IMR-90 (cell line): ENCODE measurements at regions not wholly inside any gene's neighbourhood (a gene's known extent, or its start where the extent isn't known, plus 50 kb on each side); places are given as distances from the start of the nearest gene placed in this dataset.

Experiments
- CEBPB ChIP-seq: IDR thresholded peaks from 2 replicates; pipeline ENCODE4 v1.6.1; 2012; ENCODE audit warnings: low read depth, low read length, improper control_type of control experiment
- FOS ChIP-seq: fragments of 150-350 bp; IDR thresholded peaks from 2 replicates; pipeline ENCODE4 v1.6.1; 2016; ENCODE audit warnings: low read depth, low read length
- MXI1 ChIP-seq: IDR thresholded peaks from 2 replicates; pipeline ENCODE4 v1.6.1; 2012; ENCODE audit warnings: low read depth, mild to moderate bottlenecking, low read length, moderate library complexity, borderline replicate concordance
- NFE2L2 ChIP-seq: fragments of 150-350 bp; IDR thresholded peaks from 2 replicates; pipeline ENCODE4 v1.6.1; 2016; ENCODE audit warnings: low read depth, mild to moderate bottlenecking, low read length
- POLR2A ChIP-seq: IDR thresholded peaks from 2 replicates; pipeline ENCODE4 v1.6.1; 2012; ENCODE audit warnings: mild to moderate bottlenecking, low read depth, low read length
- RAD21 ChIP-seq: IDR thresholded peaks from 2 replicates; pipeline ENCODE4 v1.6.1; 2012; ENCODE audit warnings: low read length, improper control_type of control experiment
- SMC3 ChIP-seq: fragments of 150-350 bp; IDR thresholded peaks from 2 replicates; pipeline ENCODE4 v1.6.1; 2016; ENCODE audit warnings: low read depth, mild to moderate bottlenecking, antibody characterized with exemption, low read length, moderate library complexity
- TF ChIP-seq, protein P1 (sequence below): conservative IDR thresholded peaks from 2 replicates; pipeline ENCODE4 v1.5.1; 2012; ENCODE audit warnings: mild to moderate bottlenecking, low read depth, low read length, improper control_type of control experiment
- TF ChIP-seq, protein P2 (sequence below): fragments of 150-350 bp; IDR thresholded peaks from 2 replicates; pipeline ENCODE4 v1.6.1; 2017; ENCODE audit warnings: mild to moderate bottlenecking, antibody characterized with exemption, low read length, low read depth

DNA sequence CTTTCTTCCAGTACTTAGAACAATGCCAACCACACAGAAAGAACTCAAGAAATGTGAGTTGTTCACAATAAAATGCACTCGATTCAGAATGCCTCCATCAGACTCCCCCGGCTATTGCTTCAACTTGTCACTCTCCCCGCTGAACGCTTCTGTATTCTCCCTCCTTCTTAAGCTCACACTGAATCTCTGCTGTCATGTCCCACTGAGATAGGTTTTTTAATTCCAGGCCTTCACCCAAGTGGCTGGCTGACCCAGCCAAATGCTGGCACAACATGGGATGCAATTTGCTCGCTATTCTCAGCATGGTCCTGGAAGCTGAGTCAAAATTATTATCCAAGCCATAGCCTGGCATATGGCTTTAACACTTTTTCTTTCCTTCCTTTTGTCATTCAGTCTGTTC lies 76.8 kb upstream of the SERP2 start:
- TF ChIP-seq, protein P1, sequence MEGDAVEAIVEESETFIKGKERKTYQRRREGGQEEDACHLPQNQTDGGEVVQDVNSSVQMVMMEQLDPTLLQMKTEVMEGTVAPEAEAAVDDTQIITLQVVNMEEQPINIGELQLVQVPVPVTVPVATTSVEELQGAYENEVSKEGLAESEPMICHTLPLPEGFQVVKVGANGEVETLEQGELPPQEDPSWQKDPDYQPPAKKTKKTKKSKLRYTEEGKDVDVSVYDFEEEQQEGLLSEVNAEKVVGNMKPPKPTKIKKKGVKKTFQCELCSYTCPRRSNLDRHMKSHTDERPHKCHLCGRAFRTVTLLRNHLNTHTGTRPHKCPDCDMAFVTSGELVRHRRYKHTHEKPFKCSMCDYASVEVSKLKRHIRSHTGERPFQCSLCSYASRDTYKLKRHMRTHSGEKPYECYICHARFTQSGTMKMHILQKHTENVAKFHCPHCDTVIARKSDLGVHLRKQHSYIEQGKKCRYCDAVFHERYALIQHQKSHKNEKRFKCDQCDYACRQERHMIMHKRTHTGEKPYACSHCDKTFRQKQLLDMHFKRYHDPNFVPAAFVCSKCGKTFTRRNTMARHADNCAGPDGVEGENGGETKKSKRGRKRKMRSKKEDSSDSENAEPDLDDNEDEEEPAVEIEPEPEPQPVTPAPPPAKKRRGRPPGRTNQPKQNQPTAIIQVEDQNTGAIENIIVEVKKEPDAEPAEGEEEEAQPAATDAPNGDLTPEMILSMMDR = no peak
- no peak for TF ChIP-seq POLR2A
- TF ChIP-seq, protein P2, sequence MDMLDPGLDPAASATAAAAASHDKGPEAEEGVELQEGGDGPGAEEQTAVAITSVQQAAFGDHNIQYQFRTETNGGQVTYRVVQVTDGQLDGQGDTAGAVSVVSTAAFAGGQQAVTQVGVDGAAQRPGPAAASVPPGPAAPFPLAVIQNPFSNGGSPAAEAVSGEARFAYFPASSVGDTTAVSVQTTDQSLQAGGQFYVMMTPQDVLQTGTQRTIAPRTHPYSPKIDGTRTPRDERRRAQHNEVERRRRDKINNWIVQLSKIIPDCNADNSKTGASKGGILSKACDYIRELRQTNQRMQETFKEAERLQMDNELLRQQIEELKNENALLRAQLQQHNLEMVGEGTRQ = no peak
- no peak for TF ChIP-seq NFE2L2
- no peak for TF ChIP-seq RAD21
- TF ChIP-seq CEBPB = no peak
- no peak for TF ChIP-seq SMC3
- no peak for TF ChIP-seq FOS
- no peak for TF ChIP-seq MXI1
